ENCODE measurements at regions not wholly inside any gene's neighbourhood (a gene's known extent, or its start where the extent isn't known, plus 50 kb on each side); places are given as distances from the start of the nearest gene placed in this dataset.

GRCh38 chr13:83352391-83352790 lies 529.9 kb downstream of the SLITRK1 start:
- TF ChIP-seq, protein P1, sequence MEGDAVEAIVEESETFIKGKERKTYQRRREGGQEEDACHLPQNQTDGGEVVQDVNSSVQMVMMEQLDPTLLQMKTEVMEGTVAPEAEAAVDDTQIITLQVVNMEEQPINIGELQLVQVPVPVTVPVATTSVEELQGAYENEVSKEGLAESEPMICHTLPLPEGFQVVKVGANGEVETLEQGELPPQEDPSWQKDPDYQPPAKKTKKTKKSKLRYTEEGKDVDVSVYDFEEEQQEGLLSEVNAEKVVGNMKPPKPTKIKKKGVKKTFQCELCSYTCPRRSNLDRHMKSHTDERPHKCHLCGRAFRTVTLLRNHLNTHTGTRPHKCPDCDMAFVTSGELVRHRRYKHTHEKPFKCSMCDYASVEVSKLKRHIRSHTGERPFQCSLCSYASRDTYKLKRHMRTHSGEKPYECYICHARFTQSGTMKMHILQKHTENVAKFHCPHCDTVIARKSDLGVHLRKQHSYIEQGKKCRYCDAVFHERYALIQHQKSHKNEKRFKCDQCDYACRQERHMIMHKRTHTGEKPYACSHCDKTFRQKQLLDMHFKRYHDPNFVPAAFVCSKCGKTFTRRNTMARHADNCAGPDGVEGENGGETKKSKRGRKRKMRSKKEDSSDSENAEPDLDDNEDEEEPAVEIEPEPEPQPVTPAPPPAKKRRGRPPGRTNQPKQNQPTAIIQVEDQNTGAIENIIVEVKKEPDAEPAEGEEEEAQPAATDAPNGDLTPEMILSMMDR (conservative IDR thresholded peaks at IDR 0.05; ENCODE audit: low read depth in 2 of 2): no peak
- TF ChIP-seq STAT1 (IDR thresholded peaks at IDR 0.05; ENCODE audit: unreplicated experiment): no peak
- TF ChIP-seq, protein P2, sequence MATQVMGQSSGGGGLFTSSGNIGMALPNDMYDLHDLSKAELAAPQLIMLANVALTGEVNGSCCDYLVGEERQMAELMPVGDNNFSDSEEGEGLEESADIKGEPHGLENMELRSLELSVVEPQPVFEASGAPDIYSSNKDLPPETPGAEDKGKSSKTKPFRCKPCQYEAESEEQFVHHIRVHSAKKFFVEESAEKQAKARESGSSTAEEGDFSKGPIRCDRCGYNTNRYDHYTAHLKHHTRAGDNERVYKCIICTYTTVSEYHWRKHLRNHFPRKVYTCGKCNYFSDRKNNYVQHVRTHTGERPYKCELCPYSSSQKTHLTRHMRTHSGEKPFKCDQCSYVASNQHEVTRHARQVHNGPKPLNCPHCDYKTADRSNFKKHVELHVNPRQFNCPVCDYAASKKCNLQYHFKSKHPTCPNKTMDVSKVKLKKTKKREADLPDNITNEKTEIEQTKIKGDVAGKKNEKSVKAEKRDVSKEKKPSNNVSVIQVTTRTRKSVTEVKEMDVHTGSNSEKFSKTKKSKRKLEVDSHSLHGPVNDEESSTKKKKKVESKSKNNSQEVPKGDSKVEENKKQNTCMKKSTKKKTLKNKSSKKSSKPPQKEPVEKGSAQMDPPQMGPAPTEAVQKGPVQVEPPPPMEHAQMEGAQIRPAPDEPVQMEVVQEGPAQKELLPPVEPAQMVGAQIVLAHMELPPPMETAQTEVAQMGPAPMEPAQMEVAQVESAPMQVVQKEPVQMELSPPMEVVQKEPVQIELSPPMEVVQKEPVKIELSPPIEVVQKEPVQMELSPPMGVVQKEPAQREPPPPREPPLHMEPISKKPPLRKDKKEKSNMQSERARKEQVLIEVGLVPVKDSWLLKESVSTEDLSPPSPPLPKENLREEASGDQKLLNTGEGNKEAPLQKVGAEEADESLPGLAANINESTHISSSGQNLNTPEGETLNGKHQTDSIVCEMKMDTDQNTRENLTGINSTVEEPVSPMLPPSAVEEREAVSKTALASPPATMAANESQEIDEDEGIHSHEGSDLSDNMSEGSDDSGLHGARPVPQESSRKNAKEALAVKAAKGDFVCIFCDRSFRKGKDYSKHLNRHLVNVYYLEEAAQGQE (IDR thresholded peaks at IDR 0.05; ENCODE audit: unreplicated experiment): no peak
- no peak for TF ChIP-seq ZNF331 (CRISPR knock-in tag; IDR thresholded peaks at IDR 0.05; ENCODE audit: low read depth)
